NCI-H82 treated with DMSO at 0.1 percent for 48 hours (cell line): ENCODE measurements at regions not wholly inside any gene's neighbourhood (a gene's known extent, or its start where the extent isn't known, plus 50 kb on each side); places are given as distances from the start of the nearest gene placed in this dataset.

Experiments used
- DNase-seq: peaks from one replicate; lab custom pipeline; 2025; ENCODE audit not compliant: unreplicated experiment; lab: John Stamatoyannopoulos, UW

- no peak for DNase-seq
Measured at GRCh38 chr13:50438351-50438750, 405.1 kb downstream of the DLEU7 start.

DNA sequence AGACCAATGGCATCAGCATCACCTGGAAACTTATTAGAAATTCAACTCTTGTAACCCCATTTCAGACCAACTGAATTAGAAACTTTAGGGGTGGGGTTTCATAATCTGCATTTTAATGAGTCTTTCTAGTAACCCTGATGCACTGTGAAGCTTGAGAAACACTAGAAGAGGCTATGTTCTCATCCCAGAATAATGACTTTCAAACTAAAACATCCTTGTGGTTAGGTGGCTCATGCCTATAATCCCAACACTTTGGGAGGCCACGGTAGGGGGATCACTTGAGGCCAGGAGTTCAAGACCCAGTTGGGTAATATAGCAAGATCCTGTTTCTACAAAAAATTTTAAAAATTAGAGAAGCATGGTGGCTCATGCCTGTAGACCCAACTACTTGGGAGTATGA lies 402.4 kb downstream of the DLEU7 start:
- DNase-seq: no peak

- no peak for DNase-seq
Measured at GRCh38 chr13:50444726-50445125, 398.8 kb downstream of the DLEU7 start.

- DNase-seq: no peak
Measured at GRCh38 chr13:50446611-50447010, 396.9 kb downstream of the DLEU7 start.

DNA sequence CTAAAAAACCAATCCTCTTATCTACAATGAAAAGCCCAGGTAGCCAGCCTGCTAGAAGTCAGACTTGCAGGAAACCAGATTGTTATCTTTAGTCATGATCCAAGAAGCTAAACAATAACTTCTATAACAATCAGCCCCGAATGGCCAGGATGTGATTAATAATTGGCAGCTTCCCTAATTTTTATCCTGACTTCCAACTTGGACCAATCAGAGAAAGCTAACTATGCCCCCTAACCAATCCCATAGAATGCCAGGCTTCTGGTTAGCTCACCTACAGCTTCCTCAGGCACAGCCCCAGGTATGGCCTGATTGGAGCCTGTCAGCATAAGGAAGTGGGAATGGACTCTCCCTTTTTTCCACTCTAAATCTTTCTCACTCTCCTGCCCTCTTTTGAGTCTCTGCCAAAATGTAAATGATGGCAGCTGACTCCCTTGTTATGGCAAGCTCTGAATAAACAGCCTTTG lies 394.9 kb downstream of the DLEU7 start:
- DNase-seq: no peak

GRCh38 chr13:50449465-50449864 lies 394.0 kb downstream of the DLEU7 start:
- DNase-seq: no peak

DNA sequence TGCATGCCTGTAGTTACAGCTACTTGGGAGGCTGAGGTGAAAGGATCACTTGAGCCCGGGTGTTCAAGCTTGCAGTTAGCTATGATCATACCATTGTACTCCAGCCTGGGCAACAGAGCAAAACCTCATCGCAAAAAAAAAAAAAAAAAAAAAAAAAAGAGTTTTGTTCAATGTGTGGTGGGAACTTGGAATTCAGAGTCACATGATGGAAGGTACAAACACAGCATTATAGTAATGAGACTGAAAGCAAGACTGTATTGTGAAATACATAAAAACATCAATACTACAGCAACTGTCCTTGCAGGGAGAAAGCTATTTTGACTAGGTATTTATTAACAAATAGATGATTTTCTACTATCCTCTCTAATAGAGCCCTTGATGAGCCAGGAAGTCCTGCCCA lies 393.2 kb downstream of the DLEU7 start:
- no peak for DNase-seq

- DNase-seq: no peak
Measured at GRCh38 chr13:50451609-50452008, 391.9 kb downstream of the DLEU7 start.

DNA sequence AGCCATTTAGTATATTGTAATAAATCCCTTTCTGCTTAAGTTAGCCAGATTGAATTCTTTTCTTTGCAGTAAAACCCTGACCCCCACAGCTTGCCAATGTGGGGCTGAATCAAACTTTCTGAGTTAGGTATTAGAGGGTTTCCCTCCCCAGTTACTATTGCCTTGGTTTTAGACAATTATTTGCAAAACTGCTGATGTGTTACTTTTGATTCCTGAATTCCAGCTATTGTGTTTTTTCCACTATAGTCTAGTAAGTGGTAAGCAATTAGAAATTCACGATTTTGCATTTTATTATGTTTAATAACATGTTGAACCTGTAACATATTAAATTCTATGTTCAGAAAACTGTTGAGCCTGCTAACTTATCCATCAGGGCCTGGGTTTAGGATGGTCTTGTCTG lies 391.5 kb downstream of the DLEU7 start:
- DNase-seq: no peak

DNA sequence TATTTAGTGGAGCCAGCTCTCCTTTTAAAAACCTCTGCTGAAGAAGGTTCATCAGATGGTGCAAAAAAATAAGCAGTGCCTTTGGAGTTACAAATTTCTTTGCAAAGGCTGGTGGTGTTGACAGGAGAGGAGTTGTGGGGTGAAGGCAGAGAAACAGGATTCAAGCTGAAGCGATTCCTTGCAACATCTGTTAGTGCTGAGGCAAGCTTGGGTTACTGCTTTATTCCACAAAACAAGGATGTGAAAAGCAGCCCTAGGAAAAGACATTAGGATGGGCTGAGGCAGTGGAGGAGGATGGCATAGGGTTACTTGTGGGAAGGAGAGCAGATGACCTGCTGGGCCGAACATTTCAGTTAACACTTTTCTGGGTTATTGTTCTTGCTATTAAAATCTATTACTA lies 390.7 kb downstream of the DLEU7 start:
- no peak for DNase-seq

- DNase-seq: no peak
Measured at GRCh38 chr13:50453188-50453587, 390.3 kb downstream of the DLEU7 start.

DNA sequence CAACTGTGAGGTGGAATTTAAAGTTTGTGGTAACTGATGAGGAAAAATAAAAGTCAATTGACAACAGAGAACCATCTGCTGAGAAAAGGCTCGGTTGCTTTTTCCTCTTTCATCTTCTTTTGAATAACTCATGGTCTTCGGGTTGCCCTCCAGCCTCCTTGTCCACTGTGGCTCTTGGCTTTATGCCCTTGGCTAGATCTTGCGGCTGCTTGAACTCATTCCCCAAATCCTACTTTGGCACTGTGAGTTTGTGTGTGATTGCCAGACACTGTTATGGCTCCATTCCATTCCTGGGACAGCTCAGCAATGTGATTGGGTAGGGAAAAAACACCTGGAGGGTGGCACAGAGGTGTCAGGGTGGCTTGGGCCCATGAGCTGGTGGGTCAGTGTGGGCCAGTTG lies 387.4 kb downstream of the DLEU7 start:
- no peak for DNase-seq

DNA sequence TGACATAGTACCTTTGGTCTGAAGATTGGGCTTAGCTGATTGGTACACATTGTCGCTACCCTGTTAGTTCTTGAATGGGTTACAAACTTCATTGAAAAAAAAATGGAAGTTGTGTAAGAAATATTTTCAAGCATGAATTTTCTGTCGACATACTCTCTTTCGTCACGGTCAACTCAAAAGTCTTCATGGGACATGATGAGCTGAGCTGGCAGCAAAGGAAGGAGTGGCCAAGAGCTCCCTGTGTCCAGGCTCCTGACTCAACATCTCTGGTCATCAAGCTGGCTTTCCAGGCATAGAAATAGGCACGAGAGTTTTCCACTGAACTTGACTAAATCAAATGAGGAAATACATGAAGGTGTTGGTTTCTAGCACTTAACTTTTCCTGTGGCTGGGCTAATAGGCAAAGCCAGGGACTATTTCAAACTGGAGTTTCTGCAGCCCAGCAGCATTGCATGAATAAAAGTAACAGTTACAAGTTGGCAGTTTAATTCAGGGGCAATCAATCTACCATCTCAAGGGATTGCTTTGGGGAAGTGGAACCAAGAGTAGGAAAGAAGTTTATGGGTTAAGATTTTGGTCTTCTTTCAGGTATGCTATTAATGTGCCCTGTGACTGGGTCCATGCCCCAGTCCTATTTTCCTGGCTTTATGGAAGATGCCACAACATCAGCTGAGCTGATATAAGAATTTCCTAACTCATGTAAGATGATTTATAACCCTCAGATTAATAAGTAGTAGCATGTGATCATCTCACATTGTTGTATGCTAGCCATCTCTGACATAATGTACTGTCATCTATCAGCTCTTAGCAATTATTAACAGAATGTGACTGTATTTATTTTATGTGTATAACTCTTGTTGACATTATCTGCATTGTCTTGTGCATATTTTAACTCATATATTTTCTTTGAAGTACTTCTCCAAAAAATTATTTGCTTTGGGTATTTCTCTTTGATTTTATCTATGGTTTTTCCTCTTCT lies 385.8 kb downstream of the DLEU7 start:
- DNase-seq: no peak

DNA sequence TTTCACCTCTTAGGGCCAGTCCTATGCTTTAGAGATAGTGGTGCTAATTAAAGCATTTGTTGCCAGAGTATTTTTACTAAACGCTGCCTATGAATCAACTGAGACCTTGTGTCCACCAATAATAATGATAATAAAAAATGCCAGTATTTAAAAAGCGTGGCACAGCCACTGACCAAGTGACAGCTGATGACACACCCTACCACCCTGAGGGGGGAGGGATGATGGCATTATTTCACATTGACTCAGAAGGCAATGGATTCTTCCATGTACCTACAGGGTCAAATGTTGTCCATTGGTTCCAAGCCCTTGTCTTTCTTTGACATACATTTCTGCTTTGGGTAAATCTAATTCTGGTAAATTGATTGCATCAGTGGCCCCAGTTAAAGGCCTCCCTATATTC lies 384.4 kb downstream of the DLEU7 start:
- no peak for DNase-seq

- DNase-seq: no peak
Measured at GRCh38 chr13:50459658-50460057, 383.8 kb downstream of the DLEU7 start.

DNA sequence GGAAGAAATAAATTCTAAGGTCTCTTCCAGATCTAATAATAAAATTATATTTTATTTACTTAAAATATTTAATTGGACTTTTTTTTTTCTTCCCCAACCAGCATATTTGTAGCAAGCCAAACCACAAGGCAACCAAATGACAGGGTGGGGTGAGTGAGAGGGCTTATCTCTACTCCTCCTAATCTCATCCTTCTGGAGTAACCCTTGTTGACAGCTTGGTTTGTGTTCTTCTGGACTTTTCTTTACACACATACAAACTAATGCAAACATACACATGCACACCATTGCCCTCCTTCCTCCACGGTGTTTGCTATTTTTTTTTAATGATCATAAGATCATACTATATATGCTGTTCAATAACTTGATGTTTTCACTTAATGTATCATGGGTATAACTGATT lies 383.1 kb downstream of the DLEU7 start:
- peak; percentile 49 for DNase-seq

GRCh38 chr13:50461189-50461588 lies 382.3 kb downstream of the DLEU7 start:
- no peak for DNase-seq

- no peak for DNase-seq
Measured at GRCh38 chr13:50463719-50464118, 379.8 kb downstream of the DLEU7 start.

DNA sequence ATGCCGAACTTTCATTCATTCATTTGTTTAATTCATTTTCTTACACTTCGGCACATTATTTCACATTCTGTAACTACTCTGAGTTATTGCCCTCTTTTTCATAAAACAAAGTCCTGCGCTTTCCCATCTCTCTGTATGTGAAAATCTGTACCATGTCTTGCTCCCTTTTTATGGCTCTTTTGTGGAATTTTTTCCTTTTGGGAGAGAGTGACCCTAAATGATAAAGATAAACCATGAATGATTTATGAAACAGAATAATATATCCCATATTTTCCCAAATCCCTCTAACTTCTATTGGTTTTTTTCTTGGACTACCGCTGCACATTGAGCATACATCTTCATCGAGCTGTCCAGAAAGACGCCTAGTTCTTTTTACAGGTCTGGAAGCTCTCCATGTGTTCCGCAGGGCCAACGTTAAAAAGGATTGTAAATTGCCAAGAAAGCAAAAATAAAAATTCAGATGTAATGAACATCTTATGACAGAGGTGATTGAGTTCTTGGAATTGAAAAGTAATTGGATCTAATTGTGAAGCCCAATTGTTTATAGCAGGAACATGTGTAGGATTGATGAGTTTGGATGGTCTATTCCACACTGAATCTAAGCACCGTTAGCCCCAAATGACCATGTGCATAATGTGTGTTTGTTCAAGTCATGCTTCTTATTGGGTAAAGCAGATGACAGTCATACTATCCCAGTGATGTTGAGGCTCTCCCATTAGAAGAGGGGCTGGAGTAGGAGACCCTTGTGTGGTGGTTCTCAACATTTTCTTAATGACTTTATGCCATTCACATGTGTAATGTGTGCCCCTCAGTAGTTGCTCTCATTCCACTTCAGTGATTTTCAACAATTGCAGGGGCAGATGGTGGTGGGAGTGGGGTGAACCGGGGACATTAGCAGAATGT lies 378.9 kb downstream of the DLEU7 start:
- DNase-seq: no peak

GRCh38 chr13:50466456-50466855 lies 377.0 kb downstream of the DLEU7 start:
- no peak for DNase-seq

- no peak for DNase-seq
Measured at GRCh38 chr13:50467156-50468110, 376.1 kb downstream of the DLEU7 start.
